ENCODE measurements at regions not wholly inside any gene's neighbourhood (a gene's known extent, or its start where the extent isn't known, plus 50 kb on each side); places are given as distances from the start of the nearest gene placed in this dataset.

- Histone ChIP-seq H3K36me3 (no peaks in the 10 kb centered on the region), H3K27ac (no peak overlapping the region), H3K27me3 (no peaks in the 10 kb centered on the region), H3K4me1 (no peaks in the 10 kb centered on the region), H3K9me3 (no peaks in the 10 kb centered on the region), H3K4me3 (no peak overlapping the region)
- no peak for TF ChIP-seq POLR2A (IDR thresholded peaks at IDR 0.05)
- TF ChIP-seq POLR2AphosphoS5 (IDR thresholded peaks at IDR 0.05; ENCODE audit: insufficient read depth in 1 of 2, low read depth in 1 of 2): no peak
- no peak for TF ChIP-seq CTCF (IDR thresholded peaks at IDR 0.05)
- DNase-seq (ENCODE audit: extremely low spot score in 2 of 2): no peak
- intact Hi-C loops (cut with DNase I): no loop called here
Observed at GRCh38 chr11:23221366-23221765, 361.1 kb upstream of the CCDC179 start.

- no peak for TF ChIP-seq POLR2A (IDR thresholded peaks at IDR 0.05)
- no peak for TF ChIP-seq POLR2AphosphoS5 (IDR thresholded peaks at IDR 0.05; ENCODE audit: insufficient read depth in 1 of 2, low read depth in 1 of 2)
- TF ChIP-seq CTCF (IDR thresholded peaks at IDR 0.05): no peak
- intact Hi-C loops (cut with DNase I): no loop called here
- Histone ChIP-seq H3K9me3 (no peaks in the 10 kb centered on the region), H3K27me3 (no peaks in the 10 kb centered on the region), H3K4me1 (no peaks in the 10 kb centered on the region), H3K36me3 (no peaks in the 10 kb centered on the region), H3K27ac (no peak overlapping the region), H3K4me3 (no peak overlapping the region)
- DNase-seq (ENCODE audit: extremely low spot score in 2 of 2): no peak
Observed at GRCh38 chr11:23226331-23227077, 366.2 kb upstream of the CCDC179 start.

- H3K27ac ChIP-seq: no peak overlapping the region
- H3K4me1 ChIP-seq: no peaks in the 10 kb centered on the region
- DNase-seq (ENCODE audit: extremely low spot score in 2 of 2): no peak
- no peaks in the 10 kb centered on the region for H3K27me3 ChIP-seq
- intact Hi-C loops (cut with DNase I): no loop called here
- no peaks in the 10 kb centered on the region for H3K9me3 ChIP-seq
- H3K36me3 ChIP-seq: no peaks in the 10 kb centered on the region
- no peak overlapping the region for H3K4me3 ChIP-seq
- TF ChIP-seq POLR2AphosphoS5 (IDR thresholded peaks at IDR 0.05; ENCODE audit: insufficient read depth in 1 of 2, low read depth in 1 of 2) (no peak), CTCF (IDR thresholded peaks at IDR 0.05) (no peak), POLR2A (IDR thresholded peaks at IDR 0.05) (no peak)
Observed at GRCh38 chr11:23227078-23227445, 366.8 kb upstream of the CCDC179 start.

GRCh38 chr11:23232652-23233051 is 372.4 kb upstream of the CCDC179 start:
- no peaks in the 10 kb centered on the region for H3K4me1 ChIP-seq
- no peaks in the 10 kb centered on the region for H3K9me3 ChIP-seq
- TF ChIP-seq POLR2AphosphoS5 (IDR thresholded peaks at IDR 0.05; ENCODE audit: insufficient read depth in 1 of 2, low read depth in 1 of 2) (no peak), POLR2A (IDR thresholded peaks at IDR 0.05) (no peak), CTCF (IDR thresholded peaks at IDR 0.05) (no peak)
- intact Hi-C loops (cut with DNase I): no loop called here
- no peaks in the 10 kb centered on the region for H3K27me3 ChIP-seq
- H3K4me3 ChIP-seq: no peak overlapping the region
- no peak for DNase-seq (ENCODE audit: extremely low spot score in 2 of 2)
- H3K36me3 ChIP-seq: no peaks in the 10 kb centered on the region
- no peak overlapping the region for H3K27ac ChIP-seq

GRCh38 chr11:23233075-23233474 is 372.8 kb upstream of the CCDC179 start:
- TF ChIP-seq POLR2AphosphoS5 (IDR thresholded peaks at IDR 0.05; ENCODE audit: insufficient read depth in 1 of 2, low read depth in 1 of 2): no peak
- no peak for TF ChIP-seq POLR2A (IDR thresholded peaks at IDR 0.05)
- no peak for TF ChIP-seq CTCF (IDR thresholded peaks at IDR 0.05)
- intact Hi-C loops (cut with DNase I): no loop called here
- no peaks in the 10 kb centered on the region for H3K27me3 ChIP-seq

More at GRCh38 chr11:23233075-23233474, 372.8 kb upstream of the CCDC179 start:
- Histone ChIP-seq H3K36me3 (no peaks in the 10 kb centered on the region), H3K27ac (no peak overlapping the region), H3K9me3 (no peaks in the 10 kb centered on the region), H3K4me1 (no peaks in the 10 kb centered on the region), H3K4me3 (no peak overlapping the region)
- no peak for DNase-seq (ENCODE audit: extremely low spot score in 2 of 2)
